KMS-11 (cell line): ENCODE measurements at regions not wholly inside any gene's neighbourhood (a gene's known extent, or its start where the extent isn't known, plus 50 kb on each side); places are given as distances from the start of the nearest gene placed in this dataset.

ENCODE experiments used
- H2AFZ ChIP-seq: fragments of 200-600 bp; sonication (generic); 2 replicates; pipeline ENCODE4 v1.6.1; 2016; ENCODE audit warnings: antibody characterized with exemption, mixed run types, low read depth
- H3K27ac ChIP-seq: fragments of 200-600 bp; sonication (generic); 2 replicates; pipeline ENCODE4 v1.6.1; 2016; ENCODE audit warnings: mild to moderate bottlenecking, mixed run types
- H3K27me3 ChIP-seq: fragments of 200-600 bp; sonication (generic); 2 replicates; pipeline ENCODE4 v1.6.1; 2017; ENCODE audit warnings: mild to moderate bottlenecking, low read depth, mixed run types, moderate library complexity; ENCODE audit not compliant: insufficient read depth
- H3K36me3 ChIP-seq: fragments of 200-600 bp; sonication (generic); 2 replicates; pipeline ENCODE4 v1.6.1; 2017; ENCODE audit warnings: mild to moderate bottlenecking, mixed run types; ENCODE audit not compliant: insufficient read depth
- H3K4me1 ChIP-seq: fragments of 200-600 bp; sonication (generic); 2 replicates; pipeline ENCODE4 v1.6.1; 2016; ENCODE audit warnings: mild to moderate bottlenecking, low read depth, mixed run types; ENCODE audit not compliant: poor library complexity, severe bottlenecking
- H3K4me2 ChIP-seq: fragments of 200-600 bp; sonication (generic); 2 replicates; pipeline ENCODE4 v1.7.0; 2016; ENCODE audit warnings: mild to moderate bottlenecking, mixed run types
- H3K4me3 ChIP-seq: fragments of 200-600 bp; sonication (generic); IDR thresholded peaks from 2 replicates; pipeline ENCODE4 v1.6.1; 2017; ENCODE audit warnings: low read depth, low read length, mixed read lengths; ENCODE audit not compliant: insufficient read depth
- H3K79me2 ChIP-seq: fragments of 200-600 bp; sonication (generic); 2 replicates; pipeline ENCODE4 v1.6.1; 2016; ENCODE audit warnings: low read depth, mixed run types; ENCODE audit not compliant: insufficient read depth
- H3K9ac ChIP-seq: fragments of 200-600 bp; sonication (generic); 2 replicates; pipeline ENCODE4 v1.6.1; 2016; ENCODE audit warnings: mild to moderate bottlenecking, mixed run types
- H4K20me1 ChIP-seq: fragments of 200-600 bp; sonication (generic); 2 replicates; pipeline ENCODE4 v1.6.1; 2016; ENCODE audit warnings: mild to moderate bottlenecking, mixed run types; ENCODE audit not compliant: insufficient read depth
- TF ChIP-seq, protein P1 (sequence below): fragments of 200-600 bp; sonication (generic); conservative IDR thresholded peaks from 2 replicates; pipeline ENCODE4 v1.6.1; 2017; ENCODE audit warnings: low read depth, mild to moderate bottlenecking, antibody characterized with exemption, low read length, moderate library complexity, mixed read lengths

DNA sequence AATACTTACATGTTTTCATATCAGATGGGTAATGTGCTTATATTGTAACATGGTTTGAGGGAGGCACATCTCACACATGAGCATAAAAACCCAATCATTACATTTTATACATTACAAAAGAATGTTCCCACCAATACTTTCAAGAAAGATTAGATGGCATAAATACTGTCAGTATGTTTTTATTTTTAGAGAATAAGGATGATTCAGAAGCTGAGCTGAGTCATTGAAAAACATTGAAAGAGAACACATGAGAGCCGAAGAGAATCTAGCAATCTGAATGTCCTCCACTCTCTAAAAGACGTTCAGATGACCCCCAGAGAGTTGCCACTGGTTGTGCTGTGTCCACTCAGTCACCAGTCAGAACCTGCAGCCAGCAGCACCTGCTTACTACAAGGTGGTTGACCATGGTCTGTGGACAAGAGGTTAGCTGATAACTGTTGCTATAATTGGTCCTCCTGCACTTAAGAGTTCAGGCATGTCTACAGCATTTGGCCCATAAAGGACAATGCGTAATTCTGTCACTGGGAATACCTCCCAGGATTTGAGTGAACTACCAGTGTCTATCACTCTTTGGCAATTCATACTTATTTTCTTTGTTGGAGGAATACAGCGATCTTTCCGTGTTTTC is 382.2 kb upstream of the IGFBP7 start:
- no peak overlapping the region for H3K27ac ChIP-seq
- H4K20me1 ChIP-seq, result no peaks in the 10 kb centered on the region
- no peaks in the 10 kb centered on the region for H3K36me3 ChIP-seq
- no peak overlapping the region for H3K9ac ChIP-seq
- TF ChIP-seq, protein P1, sequence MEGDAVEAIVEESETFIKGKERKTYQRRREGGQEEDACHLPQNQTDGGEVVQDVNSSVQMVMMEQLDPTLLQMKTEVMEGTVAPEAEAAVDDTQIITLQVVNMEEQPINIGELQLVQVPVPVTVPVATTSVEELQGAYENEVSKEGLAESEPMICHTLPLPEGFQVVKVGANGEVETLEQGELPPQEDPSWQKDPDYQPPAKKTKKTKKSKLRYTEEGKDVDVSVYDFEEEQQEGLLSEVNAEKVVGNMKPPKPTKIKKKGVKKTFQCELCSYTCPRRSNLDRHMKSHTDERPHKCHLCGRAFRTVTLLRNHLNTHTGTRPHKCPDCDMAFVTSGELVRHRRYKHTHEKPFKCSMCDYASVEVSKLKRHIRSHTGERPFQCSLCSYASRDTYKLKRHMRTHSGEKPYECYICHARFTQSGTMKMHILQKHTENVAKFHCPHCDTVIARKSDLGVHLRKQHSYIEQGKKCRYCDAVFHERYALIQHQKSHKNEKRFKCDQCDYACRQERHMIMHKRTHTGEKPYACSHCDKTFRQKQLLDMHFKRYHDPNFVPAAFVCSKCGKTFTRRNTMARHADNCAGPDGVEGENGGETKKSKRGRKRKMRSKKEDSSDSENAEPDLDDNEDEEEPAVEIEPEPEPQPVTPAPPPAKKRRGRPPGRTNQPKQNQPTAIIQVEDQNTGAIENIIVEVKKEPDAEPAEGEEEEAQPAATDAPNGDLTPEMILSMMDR, result no peak
- H3K4me1 ChIP-seq, result no peaks in the 10 kb centered on the region
- H3K4me2 ChIP-seq, result no peak overlapping the region
- H3K27me3 ChIP-seq, result no peaks in the 10 kb centered on the region
- no peaks in the 10 kb centered on the region for H3K79me2 ChIP-seq
- no peak overlapping the region for H3K4me3 ChIP-seq
- no peak overlapping the region for H2AFZ ChIP-seq

DNA sequence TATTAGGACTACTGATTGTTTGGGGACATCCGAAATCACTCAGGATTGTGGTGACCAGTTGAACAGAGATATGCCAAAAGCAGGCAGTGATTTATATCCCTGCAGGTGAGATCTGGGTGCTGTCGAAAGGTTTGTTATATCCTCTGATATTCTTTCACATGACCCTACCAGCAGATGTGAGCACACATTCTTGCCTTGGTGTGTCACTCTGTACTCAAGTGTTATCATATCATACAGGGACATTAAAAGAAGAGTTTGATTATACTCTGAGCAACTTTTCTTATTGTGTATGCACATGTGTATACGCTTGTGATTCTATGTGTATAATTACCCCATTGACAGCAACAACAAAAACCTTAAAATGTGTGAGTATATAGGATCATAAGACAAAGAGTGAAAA is 381.2 kb upstream of the IGFBP7 start:
- no peaks in the 10 kb centered on the region for H3K27me3 ChIP-seq
- H3K4me2 ChIP-seq, result no peak overlapping the region
- no peak overlapping the region for H2AFZ ChIP-seq
- H4K20me1 ChIP-seq, result no peaks in the 10 kb centered on the region
- no peak overlapping the region for H3K9ac ChIP-seq
- no peaks in the 10 kb centered on the region for H3K36me3 ChIP-seq
- H3K4me1 ChIP-seq, result no peaks in the 10 kb centered on the region
- H3K4me3 ChIP-seq, result no peak overlapping the region
- H3K79me2 ChIP-seq, result no peaks in the 10 kb centered on the region
- no peak overlapping the region for H3K27ac ChIP-seq
- TF ChIP-seq, protein P1, result no peak

DNA sequence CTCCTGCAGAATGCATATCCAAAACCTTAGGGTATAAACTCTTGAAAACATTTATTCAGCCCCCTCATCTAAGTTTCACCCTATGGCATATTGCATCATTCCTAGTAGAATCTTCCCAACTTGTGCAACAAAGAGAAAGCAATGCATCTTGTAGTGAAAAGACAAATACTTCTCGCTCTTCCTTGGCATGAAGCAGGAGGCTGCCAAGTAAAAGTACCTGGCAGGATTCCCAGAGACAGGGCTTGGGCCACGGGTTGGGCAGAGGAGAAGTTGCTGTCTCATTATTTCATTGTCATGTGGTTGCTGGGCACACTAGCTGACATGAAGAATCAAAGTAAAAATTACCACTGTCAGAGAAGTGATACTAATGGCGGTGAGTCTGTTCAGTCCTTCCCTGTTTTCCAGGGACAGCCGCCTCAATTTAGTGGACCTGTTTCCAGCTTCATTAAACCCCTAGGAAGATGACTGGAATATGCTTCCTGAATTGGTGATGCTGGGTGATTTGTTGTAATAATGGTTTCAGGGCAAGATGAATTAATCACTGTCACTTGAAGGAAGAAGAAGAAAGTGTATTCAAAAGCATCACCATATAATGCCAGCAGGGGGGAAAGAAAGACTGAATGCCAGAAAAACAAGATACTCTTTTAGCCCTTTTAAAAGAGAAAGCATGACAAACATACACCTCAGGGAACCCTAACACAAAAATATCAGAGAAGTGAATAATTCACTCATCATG is 380.5 kb upstream of the IGFBP7 start:
- no peak overlapping the region for H3K27ac ChIP-seq
- H3K4me1 ChIP-seq, result no peaks in the 10 kb centered on the region
- no peak overlapping the region for H3K4me3 ChIP-seq
- H4K20me1 ChIP-seq, result no peaks in the 10 kb centered on the region
- no peak overlapping the region for H3K9ac ChIP-seq
- no peaks in the 10 kb centered on the region for H3K36me3 ChIP-seq
- TF ChIP-seq, protein P1, result no peak
- H3K27me3 ChIP-seq, result no peaks in the 10 kb centered on the region
- no peaks in the 10 kb centered on the region for H3K79me2 ChIP-seq
- no peak overlapping the region for H3K4me2 ChIP-seq
- no peak overlapping the region for H2AFZ ChIP-seq

DNA sequence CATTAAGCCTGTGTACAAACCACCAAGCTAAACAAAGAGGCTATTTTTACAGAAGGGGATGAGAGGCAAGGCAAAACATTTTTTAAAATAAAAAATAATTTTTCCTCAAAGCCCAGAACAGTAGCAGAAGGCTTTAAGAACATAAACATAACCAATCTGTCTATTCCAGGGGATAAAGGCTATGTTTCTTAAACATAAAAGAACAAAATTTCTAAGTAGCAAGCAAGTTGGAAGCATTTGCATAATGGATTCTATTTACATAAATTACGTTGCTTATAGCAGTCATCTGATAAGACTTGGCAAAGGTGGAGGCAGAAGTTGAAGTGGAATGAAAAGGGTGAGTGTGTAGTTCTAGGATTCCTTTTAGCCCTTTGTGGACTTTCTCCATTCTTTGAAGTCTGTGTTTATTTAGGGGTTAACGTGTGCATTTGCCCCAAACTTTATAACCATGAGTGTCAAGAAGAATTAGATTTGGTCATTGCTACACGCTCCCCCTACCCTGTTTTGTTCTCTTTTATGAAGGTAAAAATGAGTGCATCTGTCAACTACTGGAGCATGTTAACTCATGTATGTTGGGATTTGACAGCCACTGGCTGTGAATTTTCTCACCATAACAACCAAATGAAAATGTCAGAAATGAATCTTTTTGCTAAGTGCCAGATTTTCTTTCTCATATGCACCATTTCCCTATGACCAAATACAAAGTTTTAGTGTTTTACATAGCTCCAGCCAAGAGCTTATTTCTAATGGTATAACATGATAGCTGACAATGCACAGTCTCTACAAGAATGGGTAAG is 378.4 kb upstream of the IGFBP7 start:
- Histone ChIP-seq H3K27me3 (no peaks in the 10 kb centered on the region), H3K36me3 (no peaks in the 10 kb centered on the region), H3K27ac (no peak overlapping the region), H3K4me1 (no peaks in the 10 kb centered on the region), H3K79me2 (no peaks in the 10 kb centered on the region), H4K20me1 (no peaks in the 10 kb centered on the region), H2AFZ (no peak overlapping the region), H3K4me2 (no peak overlapping the region), H3K9ac (no peak overlapping the region), H3K4me3 (no peak overlapping the region)
- TF ChIP-seq, protein P1, result no peak
